GM18867 (cell line): ENCODE measurements at regions not wholly inside any gene's neighbourhood (a gene's known extent, or its start where the extent isn't known, plus 50 kb on each side); places are given as distances from the start of the nearest gene placed in this dataset.
"Not testable (repeated sequence)": the region's sequence is repeated elsewhere in the genome, so short reads cannot be mapped to it uniquely, and the experiment has no call there.

ENCODE experiments used
- ATAC-seq: cut with Tn5 transposase; IDR thresholded peaks from one replicate; pipeline ENCODE4 v1.9.1; 2021; ENCODE audit warnings: mild to moderate bottlenecking, moderate library complexity; ENCODE audit not compliant: unreplicated experiment

GRCh38 chr20:59458645-59459044 is 145.7 kb upstream of the PHACTR3 start:
- ATAC-seq, result no peak

- ATAC-seq, result no peak
These were observed 144.8 kb upstream of the PHACTR3 start for GRCh38 chr20:59459586-59459985.

GRCh38 chr20:59460352-59460751 is 144.0 kb upstream of the PHACTR3 start:
- no peak for ATAC-seq

- no peak for ATAC-seq
These were observed 142.8 kb upstream of the PHACTR3 start for GRCh38 chr20:59461526-59461925.

GRCh38 chr20:59462249-59462648 is 142.1 kb upstream of the PHACTR3 start:
- no peak for ATAC-seq

GRCh38 chr20:59463541-59463940 is 140.8 kb upstream of the PHACTR3 start:
- no peak for ATAC-seq

GRCh38 chr20:59466107-59466815 is 138.1 kb upstream of the PHACTR3 start:
- ATAC-seq, result no peak

- ATAC-seq, result no peak
These were observed 135.5 kb upstream of the PHACTR3 start for GRCh38 chr20:59468831-59469230.

- no peak for ATAC-seq
These were observed 134.8 kb upstream of the PHACTR3 start for GRCh38 chr20:59469267-59470252.

GRCh38 chr20:59470521-59470920 is 133.8 kb upstream of the PHACTR3 start:
- ATAC-seq, result no peak

- ATAC-seq, result no peak
These were observed 132.5 kb upstream of the PHACTR3 start for GRCh38 chr20:59471653-59472421.

- no peak for ATAC-seq
These were observed 130.6 kb upstream of the PHACTR3 start for GRCh38 chr20:59473742-59474141.

- ATAC-seq, result no peak
These were observed 123.3 kb upstream of the PHACTR3 start for GRCh38 chr20:59481067-59481466.

- ATAC-seq, result no peak
These were observed 122.8 kb upstream of the PHACTR3 start for GRCh38 chr20:59481477-59482018.

GRCh38 chr20:59482351-59483187 is 121.8 kb upstream of the PHACTR3 start:
- ATAC-seq, result no peak

- ATAC-seq, result no peak
These were observed 120.9 kb upstream of the PHACTR3 start for GRCh38 chr20:59483481-59483880.

- ATAC-seq, result no peak
These were observed 120.1 kb upstream of the PHACTR3 start for GRCh38 chr20:59484228-59484627.

- ATAC-seq, result no peak
These were observed 118.5 kb upstream of the PHACTR3 start for GRCh38 chr20:59485576-59486454.

GRCh38 chr20:59488459-59488858 is 115.9 kb upstream of the PHACTR3 start:
- ATAC-seq, result not testable (repeated sequence)
